NCI-H2227 treated with DMSO at 0.1 percent for 48 hours (cell line): ENCODE measurements at regions not wholly inside any gene's neighbourhood (a gene's known extent, or its start where the extent isn't known, plus 50 kb on each side); places are given as distances from the start of the nearest gene placed in this dataset.

ENCODE experiments used
- DNase-seq: peaks from one replicate; lab custom pipeline; 2025; lab: John Stamatoyannopoulos, UW

- no peak for DNase-seq
Measured at GRCh38 chr5:4520559-4520958, 619.6 kb upstream of the ADAMTS16 start.

GRCh38 chr5:4523038-4523437 lies 617.1 kb upstream of the ADAMTS16 start:
- no peak for DNase-seq

- no peak for DNase-seq
Measured at GRCh38 chr5:4531756-4532704, 608.1 kb upstream of the ADAMTS16 start.

DNA sequence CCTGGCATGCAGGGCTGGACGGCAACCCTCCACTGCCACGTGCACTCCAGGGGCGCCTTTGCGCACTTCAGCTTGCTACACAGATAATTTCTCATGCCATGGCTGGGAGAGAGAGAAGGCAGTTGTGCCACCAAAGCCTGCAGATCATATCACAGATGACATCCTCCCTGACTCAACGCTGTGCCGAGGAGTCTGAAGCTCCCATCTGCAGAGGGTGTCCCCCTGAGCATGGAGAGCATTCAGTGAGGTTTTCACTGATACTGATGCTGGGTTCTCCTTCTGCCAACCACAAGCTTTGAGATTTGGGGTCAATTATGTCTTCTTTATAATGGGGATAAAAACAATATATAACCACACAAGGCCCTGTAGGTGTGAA lies 607.4 kb upstream of the ADAMTS16 start:
- no peak for DNase-seq

DNA sequence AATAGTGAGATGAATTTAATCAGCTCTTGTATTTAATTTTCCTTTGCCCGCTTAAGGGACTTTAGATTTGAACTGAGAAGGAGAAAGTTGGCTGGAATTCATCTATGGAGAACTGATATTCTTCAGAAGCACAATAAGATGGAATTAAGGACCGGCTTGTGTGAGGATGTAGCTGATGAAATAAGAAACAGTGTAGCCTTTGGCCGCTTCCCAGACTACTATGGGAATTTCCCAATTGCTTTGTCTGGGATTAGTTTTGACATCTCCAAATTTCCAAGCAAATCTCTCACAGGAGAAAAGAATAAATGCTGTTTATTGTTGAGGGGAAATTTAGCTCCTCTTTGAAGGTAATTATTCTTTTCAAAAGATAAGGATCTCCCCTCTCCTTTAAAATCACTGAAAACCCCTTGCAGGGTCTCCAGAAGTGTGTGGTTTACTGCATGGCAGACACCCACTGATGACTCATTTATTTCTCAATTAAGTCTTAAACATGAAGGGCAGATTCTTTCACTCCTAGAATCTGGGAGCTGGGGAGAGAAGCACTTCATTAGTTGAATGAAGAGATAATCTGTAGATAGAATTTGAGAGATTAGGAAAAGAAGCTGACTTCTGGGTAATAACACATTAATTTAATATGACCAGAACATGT lies 606.5 kb upstream of the ADAMTS16 start:
- DNase-seq, result no peak

- no peak for DNase-seq
Measured at GRCh38 chr5:4537489-4537888, 602.6 kb upstream of the ADAMTS16 start.

- DNase-seq, result no peak
Measured at GRCh38 chr5:4540375-4541173, 599.6 kb upstream of the ADAMTS16 start.

DNA sequence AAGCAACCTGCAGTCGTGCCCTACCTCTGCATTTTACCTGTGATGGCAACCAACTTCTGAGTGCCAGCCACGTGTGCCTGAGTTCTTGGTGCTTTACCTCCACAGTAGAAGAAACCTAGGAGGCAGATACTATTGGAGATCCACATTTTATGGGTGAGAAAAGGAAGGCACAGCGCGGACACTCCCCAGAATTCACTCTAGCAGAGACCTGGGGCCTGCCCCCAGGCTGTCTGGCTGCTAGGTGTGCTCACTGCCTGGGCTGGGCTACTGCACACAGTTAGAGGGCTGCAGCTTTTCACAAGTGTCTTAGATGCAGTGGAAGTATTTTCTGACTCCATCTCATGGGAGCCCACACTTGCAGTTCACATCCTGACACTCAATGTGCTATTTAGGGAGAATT lies 598.8 kb upstream of the ADAMTS16 start:
- no peak for DNase-seq

- no peak for DNase-seq
Measured at GRCh38 chr5:4542145-4542778, 597.9 kb upstream of the ADAMTS16 start.

DNA sequence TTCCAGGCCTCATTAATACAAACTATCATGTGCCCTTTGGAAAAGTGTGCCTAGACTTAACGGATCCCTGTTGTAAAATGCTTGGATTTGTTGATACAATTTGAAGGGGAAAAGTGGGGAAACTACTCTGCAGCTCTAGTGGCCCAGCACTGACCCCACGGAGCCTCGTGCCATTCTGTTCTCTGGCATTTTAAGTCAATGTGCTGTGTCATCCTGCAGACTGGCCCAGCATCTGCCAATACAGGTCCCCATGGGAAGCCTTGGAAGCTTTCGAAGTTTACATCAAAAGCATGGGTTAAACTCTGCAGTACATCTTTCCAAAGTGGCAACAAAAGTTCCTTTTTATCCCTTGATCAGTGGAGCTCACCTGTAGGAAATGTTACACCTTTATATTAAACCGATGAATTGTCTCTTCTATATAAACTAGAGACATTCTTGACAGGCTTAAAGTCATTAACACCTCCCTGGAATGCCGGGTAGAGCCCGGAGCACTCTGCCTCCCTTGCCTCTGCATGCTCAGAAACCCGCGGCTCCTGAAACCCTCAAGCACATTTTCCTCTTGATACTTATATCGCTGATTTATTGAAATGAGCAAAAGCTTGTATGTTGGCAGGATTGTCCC lies 596.0 kb upstream of the ADAMTS16 start:
- no peak for DNase-seq

DNA sequence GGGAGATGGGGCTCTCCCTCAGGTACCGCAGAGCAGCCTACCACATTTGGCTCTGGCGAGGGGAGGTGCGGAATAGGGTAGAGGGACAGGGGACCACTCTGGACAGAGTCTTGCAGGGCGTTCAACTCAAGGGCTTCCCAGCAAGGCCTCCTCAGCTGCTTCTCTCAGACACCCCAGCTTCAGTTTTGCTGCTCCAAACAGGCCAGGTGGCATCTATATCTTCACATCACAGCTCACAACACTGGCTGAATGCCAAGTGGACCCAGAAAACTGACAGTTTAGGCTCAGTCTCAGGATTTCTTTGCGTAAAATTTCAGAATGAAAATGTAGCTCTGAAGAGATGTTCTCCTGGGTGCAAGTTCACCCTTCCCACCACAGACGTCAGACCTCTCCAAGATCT lies 592.6 kb upstream of the ADAMTS16 start:
- DNase-seq, result no peak

DNA sequence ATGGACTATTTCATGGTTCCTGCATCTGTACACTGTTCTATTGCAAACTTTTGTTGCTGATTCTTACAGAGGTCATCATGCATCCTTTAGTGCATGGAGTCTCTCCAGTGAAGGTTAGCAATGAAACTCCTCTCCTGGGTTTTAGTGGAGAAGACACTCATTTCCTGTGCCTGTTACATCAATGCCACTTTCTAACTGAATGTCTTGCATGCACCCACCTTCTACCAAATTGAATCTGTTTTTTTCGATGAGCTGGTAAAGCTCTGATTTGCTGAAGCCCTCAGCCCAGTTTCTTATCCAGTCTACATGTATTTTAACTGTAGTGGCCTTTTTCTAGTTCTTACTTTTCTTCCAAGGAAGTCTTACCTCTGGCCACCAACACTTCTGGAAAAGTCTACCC lies 591.8 kb upstream of the ADAMTS16 start:
- no peak for DNase-seq

DNA sequence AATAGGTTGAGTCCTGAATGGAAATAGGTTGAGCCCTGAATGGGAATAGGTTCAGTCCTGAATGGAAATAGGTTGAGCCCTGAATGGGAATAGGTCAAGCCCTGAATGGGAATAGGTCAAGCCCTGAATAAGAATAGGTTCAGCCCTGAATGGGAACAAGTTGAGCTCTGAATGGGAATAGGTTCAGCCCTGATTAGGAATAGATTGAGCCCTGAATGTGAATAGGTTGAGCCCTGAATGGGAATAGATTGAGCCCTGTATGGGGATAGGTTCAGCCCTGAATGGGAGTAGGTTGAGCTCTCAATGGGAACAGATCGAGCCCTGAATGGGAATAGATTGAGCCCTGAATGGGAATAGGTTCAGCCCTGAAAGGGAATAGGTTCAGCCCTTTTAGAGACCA lies 590.8 kb upstream of the ADAMTS16 start:
- no peak for DNase-seq

GRCh38 chr5:4551034-4551433 lies 589.1 kb upstream of the ADAMTS16 start:
- no peak for DNase-seq

DNA sequence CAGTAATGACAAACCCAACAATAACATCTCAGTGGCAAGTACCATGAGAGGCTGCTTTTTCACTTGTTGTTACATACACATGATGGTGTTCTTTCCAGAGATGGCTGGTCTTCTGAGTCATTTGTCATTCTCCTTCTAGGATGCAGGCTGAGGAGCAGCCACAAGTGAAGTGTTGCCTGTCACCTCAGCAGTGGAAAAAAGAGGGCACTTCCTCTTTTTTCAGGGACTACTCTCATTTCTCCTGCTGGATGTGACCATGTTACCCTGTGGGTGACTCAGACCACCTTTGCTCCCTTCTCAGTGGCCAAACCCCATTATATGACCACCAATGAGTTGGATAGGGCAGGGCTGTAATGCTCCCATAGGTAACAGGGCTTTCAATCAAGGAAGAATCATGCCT lies 587.0 kb upstream of the ADAMTS16 start:
- no peak for DNase-seq

GRCh38 chr5:4553978-4554377 lies 586.2 kb upstream of the ADAMTS16 start:
- no peak for DNase-seq

DNA sequence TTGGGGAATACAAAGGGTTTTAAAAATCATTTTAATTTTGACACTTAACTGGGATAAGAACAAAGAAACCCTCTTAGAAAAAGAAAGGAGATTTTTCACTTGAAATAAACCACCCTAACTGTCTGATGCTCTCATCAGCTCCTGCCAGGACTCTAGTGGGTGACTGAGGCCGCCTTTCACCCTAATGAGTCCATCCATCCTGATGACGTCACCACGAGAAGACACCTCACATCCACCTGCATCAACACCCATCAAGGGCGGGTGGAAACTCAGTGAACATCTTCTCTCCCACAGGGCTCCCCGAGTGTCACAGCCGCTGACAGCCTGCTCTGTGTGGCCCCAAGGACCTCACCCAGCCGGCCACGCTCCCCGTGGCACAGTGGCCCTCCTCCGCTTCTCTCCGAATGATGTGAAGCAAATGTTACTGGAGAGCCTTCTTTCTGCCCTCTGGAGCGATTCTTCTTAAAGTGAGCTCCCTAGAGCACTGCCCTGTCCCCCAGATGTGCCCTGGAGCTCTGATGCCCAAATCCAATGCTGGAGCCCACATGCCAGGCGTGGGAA lies 584.3 kb upstream of the ADAMTS16 start:
- DNase-seq, result no peak

DNA sequence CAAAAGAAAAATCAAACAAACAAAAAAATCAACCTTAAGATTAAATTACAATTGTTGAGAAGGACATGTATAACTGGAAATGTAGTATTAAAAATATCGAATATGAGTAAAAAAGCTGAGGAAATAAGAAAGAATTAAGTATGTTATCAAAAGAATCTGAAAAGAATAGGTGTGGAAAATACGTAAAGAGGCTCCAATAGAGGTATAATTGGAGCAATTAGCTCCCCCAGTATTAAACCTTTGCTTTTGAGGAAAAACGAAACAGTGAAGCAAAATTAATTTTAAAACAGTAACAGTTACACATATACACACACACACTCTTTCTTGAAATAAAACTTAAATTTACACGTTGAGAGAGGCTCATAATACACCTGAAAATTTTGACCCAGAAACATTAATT lies 578.7 kb upstream of the ADAMTS16 start:
- DNase-seq, result no peak

- DNase-seq, result no peak
Measured at GRCh38 chr5:4563400-4563799, 576.7 kb upstream of the ADAMTS16 start.

- DNase-seq, result no peak
Measured at GRCh38 chr5:4570047-4570995, 569.8 kb upstream of the ADAMTS16 start.
